Dermis blood vessel endothelial cell (primary cell): ENCODE measurements at regions not wholly inside any gene's neighbourhood (a gene's known extent, or its start where the extent isn't known, plus 50 kb on each side); places are given as distances from the start of the nearest gene placed in this dataset.
"Not testable (repeated sequence)": the region's sequence is repeated elsewhere in the genome, so short reads cannot be mapped to it uniquely, and the experiment has no call there.

Experiments used
- DNase-seq: peaks from one replicate; pipeline ENCODE4 v3.0.0; 2010

DNA sequence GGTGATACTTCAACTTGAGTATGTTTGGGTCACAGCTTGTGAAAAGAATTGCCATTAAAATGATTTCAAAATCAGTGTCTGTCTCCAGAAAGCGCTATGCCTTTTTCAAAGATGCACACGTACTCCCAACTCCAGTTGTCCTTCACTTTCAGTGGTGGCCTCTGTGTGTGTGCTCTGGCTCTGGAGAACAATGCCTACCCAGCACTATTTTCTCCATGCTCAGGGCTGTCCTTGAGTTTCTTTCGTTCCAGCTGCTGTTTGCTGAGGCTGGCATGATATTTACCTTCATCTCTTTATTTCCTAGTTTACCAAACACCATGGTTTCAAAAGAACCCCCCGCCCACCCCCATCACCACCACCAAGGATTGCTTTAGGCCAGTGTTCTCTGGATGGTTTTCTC is 136.8 kb downstream of the QRSL1 start:
- DNase-seq, result no peak

DNA sequence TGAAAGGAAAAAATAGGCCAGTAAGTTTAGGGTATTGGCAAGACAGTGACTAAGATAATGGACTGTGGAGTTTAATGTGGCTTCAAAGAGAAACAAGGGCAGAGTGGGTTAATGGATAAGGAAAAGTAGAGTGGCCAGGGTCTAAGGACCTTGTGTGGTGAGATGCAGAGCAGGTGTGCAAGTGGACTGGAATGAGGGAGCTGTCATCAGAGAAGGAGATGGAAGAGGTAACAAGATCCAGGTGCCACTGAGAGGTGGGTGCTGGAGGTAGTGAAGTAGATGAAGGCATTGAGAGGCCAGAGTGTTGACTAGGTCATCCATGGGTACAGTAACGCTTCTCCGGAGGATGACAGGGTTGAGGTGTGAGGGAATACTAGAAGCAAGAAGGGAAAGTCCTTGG is 136.1 kb downstream of the QRSL1 start:
- DNase-seq, result no peak

DNA sequence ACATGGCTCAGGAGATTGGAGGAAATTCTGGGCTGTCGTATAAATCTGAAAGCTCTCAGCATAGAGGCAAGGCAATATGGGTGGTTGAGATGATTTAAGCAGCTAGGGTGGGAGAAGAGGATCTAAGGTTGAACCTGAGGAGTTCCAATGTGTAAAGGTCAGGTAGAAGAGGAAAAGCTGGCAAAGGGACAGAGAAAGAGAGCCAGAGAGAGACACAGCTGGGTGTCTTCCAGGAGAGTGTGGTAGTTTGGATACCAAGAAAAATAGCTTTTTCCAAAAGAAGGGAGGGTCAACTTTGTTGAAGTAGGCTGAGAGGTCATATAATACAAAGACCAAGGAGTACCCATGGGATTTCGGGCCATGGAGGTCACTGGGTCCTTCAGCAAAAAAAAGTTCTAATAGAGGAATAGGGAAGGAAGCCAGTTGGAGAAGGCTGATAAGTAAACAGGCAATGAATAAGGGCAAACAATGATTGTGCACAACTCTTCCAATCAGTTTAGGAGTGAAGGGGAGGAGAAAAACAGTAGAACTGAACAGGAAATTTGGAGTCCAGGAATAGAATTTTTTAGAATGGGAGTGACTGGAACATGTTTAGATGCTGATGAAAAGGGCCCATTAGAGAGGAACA is 135.1 kb downstream of the QRSL1 start:
- no peak for DNase-seq

DNA sequence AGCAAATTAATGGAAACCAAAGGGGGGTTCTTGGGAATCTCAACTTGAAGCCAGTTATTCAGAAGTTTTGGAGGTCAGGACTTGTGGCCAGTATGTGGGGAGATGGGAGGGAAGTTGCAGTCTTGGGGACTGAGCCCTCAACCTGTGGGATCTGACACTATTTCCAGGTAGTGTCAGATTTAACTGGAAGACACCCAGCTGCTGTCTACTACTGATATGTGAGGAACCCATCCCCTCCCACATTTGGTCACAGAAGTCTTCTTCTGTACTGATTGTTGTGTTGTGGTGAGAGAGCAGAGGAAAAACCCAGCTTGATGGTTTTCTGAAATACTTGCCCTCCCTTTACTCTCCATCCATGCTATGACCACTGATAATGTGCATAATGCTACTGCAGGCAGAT is 134.0 kb downstream of the QRSL1 start:
- no peak for DNase-seq

DNA sequence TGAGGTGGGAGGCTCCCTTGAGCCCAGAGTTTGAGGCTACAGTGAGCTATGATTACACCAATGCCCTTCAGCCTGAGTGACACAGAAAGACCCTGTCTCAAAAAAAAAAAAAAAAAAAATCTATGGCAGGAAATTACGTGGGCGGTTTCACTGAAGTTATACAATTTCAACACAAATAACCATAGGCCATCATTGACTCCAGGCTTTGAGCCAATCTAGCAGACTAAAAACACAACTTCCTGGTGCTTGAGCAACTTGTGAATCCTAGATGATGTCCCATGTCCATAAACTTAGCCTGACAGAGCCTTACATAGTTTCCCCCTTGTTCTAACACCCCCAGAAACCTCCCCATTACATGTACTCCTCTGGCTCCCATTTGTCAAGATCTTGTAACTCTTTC is 131.8 kb downstream of the QRSL1 start:
- no peak for DNase-seq

DNA sequence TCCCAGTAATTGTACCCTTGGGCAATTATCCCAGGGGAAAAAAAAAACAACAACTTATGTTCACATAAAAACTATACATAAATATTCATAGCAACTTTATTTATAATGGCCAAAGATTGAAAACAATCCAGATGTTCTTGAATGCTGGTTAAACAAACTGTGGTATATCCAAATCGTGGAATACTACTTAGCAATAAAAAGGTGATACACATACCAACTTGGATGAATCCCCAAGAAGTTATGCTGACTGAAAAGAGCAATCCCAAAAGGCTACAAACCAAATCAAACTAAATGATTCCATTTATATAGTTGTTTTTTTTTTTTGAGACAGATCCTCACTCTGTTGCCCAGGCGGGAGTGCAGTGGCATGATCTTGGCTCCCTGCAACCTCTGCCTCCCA is 129.7 kb downstream of the QRSL1 start:
- no peak for DNase-seq

DNA sequence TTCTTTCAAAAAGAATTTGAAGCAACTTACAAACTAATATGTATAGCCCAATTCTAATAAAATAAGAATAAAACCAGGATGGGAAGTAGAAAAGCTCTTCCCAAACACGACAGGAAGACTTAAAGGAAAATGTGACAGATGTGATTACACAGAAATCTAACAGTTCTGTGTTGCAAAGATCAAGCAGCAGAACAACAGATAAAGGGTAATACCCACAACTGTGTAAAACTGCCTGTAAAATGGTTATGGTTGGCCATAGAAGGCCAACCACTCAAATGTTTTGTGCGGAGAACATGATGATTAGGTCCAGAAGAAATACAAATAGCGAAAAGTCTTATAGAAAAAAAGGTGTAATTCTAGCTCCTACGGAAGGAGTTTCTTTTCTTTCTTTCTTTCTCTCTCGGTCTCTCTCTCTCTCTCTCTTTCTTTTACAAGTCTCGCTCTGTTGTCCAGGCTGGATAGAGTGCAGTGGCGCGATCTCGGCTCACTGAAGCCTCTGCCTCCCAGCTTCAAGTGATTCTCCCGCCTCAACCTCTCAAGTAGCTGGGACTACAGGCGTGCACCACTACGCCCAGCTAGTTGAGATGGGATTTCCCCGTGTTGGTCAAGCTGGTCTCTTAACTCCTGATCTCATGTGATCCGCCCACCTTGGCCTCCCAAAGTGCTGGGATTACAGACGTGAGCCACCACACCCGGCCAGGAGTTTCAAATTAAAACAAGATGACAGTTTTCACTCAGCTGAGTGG is 128.5 kb downstream of the QRSL1 start:
- no peak for DNase-seq

DNA sequence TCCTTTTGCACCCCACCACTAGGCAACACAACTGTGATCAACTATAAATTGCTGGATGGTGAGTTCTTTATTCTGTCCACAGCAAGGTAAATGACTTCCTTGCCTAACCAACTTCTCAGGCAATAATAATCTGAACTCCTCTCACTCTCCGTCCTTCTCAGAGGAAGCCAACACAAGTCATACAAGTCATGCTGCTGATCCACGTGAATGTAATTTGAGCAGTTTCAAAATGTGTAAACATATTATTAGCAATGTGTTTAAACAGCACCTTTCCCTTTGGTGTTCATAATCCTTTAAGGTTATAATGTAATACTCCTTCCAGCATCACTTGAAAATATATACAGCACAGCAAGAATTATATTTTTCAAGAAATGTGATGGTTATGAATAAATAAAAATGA is 127.9 kb downstream of the QRSL1 start:
- DNase-seq, result no peak

DNA sequence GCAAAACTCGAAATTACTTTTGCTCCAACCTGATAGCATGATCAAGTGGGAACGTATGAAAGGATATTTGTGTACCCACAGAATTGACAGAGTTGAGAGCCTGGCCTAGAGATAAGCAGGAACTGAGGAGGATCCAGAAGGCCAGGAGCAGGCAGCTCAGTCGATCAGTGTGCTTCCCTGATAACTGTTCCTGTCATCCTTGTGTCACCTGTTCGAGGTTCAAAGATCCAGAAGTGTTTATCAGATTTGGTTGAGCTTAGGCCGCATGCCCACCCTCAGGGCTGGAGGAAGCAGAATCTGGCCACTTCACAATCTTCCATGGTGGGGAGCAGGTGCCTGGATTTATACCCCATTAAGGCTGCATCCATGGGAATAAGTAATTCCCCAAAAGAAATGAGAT is 124.8 kb downstream of the QRSL1 start:
- no peak for DNase-seq

DNA sequence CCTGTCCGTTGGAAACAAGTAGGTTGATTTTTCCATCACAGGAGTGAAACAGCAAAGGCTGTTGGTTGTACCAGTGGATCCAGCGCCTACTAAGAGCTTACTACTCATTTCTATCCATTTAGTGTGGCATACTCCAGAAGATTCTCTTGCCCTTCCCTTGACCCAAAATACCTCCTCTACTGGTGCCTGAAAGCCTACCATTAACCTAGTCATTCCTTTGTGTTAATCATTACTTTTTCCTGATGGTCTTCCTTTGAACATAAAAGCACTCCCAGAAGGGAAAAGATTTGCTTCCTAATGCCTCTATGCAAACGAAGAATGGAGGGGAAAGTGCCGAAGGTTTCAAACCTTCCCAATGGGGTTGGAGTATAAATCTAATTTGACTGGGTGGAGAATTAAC is 123.3 kb downstream of the QRSL1 start:
- no peak for DNase-seq

DNA sequence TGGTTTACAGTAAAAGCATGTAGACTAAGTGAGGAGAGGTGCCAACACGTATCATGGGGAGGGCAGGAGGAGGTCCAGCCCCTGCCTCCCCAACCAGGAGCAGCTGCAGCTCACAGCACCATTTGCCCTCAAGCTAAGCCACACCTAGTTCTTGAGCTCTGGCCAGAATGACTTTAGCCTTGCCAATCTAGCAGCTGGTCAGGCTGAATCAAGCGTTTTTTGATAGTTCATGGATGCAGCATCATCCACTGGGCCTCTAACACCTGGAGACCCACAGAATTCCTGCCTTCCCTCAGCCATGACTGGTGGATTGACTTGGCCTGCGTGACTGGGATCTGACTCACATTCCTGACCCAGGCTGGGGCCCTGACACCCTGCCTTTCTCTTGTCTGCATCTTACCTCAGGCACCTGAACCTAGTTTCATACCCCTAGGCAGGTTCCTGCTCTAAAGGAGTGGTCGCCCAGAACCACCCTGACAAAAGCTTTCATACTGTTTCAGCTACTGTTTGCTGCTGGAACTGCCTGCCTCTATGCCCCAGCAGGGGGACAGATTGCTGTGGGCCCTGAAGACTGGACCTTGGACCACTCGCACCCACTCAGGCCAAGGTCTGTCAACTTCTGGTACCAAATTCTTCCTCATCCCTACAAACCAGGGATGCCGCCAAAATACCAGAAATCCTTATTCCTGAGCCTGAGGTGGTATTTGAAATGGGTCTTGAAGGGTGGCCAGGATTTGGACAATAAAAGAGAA is 122.3 kb downstream of the QRSL1 start:
- DNase-seq, result no peak

DNA sequence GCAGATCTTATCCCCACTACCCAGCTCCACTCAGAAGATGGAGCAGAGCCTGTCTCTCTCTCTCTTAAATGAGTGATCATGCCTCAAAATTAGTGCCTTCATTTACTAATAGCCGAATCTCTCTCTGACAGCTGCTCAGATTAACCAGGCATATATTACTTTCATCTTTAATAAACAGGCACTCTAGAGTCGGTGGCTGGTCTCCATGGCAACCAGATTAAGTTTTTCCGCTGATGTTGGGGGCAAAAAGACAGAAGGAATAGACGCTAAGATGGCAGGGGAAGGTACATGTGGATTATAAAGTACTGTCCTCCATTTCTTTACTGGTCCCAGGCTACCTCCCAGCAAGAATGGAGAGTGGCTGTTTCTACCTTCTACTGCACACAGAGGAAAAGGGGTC is 121.6 kb downstream of the QRSL1 start:
- no peak for DNase-seq

DNA sequence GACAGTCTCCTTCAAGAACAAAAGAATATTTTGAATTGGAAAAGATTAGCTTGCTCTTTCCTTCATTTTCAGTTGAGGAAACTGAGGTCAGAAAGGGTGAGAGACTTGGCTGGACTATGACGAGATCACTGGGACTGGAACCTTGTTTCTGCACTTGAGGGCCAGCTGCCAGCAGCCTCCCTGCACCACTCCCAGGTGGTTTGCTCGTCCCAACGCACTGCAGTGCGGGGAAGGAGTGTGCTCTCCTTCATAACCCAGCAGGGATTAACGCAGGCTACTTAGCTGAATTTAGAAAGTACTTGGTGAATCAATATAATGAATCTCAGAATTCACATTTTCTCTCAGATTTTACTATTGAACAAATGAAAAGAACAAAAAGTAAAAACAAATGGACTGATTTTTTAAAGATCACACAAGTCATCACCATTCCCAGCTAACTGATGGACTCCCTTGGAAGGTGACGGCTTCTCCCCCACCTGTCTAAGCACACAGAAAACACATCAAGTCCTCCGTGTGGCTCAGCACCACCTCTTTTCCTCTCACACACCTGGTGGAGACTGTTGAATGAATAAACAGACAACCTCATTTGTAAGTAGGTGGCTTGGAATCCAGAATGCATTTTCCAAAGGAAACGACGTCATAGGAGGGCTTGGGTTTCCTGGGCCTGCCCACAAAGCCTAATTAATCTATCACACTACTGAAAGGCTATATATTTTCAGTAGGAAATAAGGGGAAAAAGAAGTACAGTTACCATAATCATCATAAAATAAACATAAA is 121.0 kb downstream of the QRSL1 start:
- DNase-seq, result no peak

DNA sequence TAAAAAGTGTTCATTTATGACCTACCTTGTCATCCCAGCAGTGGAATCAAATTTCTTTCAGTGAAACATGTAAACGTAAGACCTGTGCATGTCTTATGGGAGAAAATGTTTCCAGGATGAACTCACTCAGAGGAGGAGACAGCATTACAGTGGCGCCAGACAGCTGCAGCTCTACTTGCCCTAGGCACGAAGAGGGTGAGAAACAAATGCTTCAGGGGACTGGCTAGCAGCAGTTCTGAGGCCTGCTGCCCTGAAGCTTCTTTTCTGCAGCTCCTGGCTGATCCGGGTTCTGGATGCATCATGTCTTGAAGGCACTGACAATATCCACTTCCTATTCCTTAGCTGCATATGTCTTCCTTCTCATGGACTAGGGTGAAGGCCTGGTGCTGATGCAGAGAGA is 120.2 kb downstream of the QRSL1 start:
- no peak for DNase-seq

DNA sequence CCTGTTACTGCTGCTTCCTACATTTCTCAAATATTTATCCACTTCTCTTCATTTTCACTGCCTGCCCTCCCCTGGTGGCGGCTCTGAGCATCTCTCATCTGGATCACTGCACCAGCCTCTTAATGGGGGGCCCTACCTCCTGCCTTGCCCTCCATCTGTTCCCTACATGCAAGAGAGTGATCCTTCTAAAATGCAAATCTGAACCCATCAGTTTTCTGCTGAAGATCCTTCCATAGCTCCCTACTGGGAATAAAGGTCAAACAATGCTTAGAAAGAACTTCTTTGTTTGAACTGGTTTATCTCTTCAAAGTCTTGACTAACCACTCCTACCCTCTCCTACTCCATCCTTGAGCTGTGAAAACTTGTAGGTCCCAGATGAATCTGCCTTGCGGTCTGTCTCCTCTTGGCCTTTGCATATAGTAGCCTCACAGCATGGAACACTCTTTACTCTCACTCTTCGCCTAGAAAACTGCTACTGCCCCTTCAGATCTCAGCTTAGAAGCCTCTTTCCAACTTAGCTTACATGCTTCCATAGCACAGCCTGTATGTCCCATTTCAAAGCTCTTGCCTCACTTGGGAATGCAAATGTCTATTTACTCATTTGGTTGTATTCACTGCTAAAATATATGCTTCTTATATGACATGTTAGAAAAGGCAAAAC is 119.3 kb downstream of the QRSL1 start:
- no peak for DNase-seq

DNA sequence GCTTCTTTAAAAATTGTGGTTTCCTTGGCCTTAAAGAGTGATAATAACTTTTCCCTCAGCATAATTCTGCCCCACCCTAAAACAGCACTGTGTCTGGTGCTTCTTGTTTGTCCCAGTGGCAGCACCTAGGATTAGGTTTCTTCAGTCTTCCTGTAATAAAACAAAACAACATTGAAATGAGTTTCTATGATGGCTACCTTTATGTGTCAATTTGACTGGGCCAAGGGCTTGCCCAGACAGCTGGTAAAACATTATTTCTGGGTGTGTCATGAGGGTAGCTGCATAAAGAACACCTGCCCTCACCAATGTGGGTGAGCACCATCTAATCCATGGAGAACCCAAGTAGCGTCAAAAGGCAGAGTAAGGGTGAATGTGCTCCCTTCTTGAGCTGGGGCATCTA is 117.8 kb downstream of the QRSL1 start:
- DNase-seq, result no peak

DNA sequence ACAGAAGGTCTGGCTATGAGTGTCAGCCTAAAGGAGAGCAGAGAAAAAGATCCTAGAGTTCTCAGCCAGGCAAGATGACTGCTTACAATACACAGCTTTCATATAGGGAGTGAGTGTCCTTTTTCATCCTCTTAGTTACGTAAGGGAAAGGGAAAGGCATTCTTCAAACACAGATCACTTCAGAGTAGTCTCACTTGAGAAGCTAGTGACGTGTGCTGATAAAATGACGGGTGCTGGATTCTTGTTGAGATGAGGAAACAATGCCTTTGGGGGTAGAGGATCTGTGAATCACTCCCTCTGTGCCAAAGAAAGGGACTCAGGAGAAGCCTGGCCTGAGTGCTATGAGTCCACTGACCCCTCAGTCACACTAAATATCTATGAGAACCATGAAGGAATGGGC is 117.3 kb downstream of the QRSL1 start:
- no peak for DNase-seq

DNA sequence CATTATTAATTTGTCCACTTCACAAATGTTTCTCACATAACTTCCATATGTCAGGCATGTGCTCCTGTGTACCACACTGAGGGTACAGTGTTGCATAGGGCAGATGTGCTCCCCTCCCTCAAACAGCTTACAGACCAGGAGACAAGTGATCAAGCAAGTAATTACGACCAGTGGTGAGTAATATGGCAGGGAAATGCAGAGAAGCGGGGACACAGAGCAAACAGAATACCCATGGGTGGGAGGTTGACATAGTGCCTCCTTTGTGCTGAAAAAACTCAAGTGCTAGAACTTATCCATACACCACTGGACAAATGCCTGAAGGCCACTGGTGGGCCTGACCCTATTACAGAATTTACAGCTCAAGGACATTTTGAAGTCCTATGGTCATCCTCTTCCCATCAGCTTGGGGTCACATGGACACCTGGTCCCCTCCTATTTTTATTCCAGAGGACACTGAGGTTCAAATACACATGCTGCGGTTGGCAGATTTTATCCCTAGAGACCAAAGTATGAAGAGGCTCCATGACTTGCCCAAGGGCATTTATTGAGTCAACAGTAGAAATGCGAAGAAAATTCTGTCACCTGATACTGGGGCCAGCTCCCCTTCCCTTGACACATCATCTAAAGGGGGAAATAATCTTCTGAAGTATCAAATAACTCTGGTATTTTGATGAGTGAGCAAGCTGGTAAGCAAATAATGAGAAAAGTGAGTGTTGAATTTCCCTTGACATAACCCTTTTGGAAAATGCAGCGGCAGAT is 116.6 kb downstream of the QRSL1 start:
- DNase-seq, result no peak

DNA sequence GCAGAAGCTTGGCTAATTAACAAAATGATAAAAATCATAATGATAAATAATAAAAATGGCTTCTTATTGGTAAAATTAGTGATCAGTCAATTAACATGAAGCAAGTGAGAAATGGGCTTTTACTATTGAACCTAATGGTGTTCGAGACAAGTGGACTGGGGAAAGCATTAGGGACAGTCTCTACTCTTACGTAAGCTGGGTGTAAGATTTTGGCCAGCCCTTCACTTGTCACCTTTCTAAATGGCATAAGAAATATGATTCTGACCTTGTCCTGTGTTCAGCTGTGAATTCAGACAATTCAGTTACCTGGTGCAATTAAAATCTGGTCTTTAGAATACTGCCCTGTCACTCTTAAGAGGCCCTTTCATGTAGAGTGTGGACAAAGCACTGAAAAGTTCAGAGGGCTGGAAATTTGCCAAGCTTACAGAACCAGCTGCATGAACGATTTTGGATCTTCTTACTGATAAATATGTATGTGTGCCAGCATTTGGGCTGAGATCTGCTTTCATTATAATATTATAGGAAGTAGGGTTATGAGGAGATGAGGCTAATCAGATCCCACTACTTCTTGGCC is 115.9 kb downstream of the QRSL1 start:
- no peak for DNase-seq

DNA sequence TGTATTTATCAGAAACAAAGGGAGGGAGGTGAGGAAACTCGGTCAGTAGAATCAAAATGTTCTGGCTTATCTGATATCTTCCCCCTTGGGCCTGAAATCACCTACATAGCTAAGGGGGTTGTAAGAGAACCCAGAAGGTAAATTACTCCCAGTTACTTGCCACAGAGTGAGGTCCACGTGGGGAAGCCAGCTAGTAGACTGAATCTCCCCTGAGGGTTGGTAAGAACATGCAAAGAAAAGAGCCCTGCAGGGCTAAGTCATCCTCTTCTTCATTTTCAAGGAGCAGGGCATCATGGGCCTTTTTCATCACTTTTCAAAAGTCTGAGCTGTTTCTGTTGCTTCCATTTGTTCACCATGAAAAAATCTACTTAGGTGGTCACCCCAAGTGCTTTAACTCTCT is 115.4 kb downstream of the QRSL1 start:
- DNase-seq, result no peak

DNA sequence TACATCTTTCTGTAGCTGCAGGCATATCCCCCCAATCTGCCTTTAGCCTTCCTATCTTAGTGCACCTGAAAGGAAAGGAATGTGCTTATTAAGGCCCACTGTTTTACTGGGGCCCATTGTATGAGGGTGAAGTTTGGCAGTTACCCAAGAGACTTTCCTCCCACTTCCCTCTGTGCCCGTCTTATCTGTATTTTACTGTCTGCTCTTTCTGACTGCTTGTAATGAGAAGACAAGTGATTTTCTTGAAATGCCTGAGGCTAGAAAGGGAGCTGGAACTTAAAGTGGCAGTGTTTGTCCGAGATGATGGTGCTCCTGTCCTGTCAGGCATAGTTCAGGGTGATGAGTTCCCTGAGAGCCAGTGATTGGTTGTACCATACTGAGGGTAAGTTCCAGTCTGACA is 114.7 kb downstream of the QRSL1 start:
- DNase-seq, result not testable (repeated sequence)

DNA sequence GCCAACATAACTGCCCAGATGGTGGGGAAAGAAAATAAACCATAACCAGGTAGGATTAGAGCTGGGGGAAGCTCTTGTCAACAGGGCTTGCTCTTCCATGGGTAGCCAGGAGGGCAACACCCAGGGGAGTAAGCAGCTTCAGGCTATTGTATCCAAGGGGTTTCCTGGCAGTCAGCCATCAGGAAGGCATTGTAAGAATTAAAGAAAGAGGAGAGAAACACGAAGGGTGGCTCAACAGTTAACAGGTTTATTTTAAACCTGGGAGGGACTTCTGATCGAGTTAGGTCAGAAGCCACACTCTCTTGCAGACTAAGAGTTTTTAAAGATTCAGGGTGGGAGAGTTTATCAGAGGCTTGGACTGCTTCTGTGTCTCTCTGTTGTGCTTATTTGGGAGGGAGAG is 114.2 kb downstream of the QRSL1 start:
- no peak for DNase-seq
